Nephron progenitor cell (in vitro differentiated cells): ENCODE measurements at regions not wholly inside any gene's neighbourhood (a gene's known extent, or its start where the extent isn't known, plus 50 kb on each side); places are given as distances from the start of the nearest gene placed in this dataset.

Experiments
- DNase-seq: peaks from one replicate; pipeline ENCODE4 v3.0.0; 2021
- H3K27ac Mint-ChIP-seq: 2 replicates; pipeline ENCODE4 v1.8.0; 2021; ENCODE audit warnings: mild to moderate bottlenecking, moderate library complexity, mixed read lengths
- H3K27me3 Mint-ChIP-seq: 2 replicates; pipeline ENCODE4 v1.8.0; 2021; ENCODE audit warnings: mild to moderate bottlenecking, low read depth, mixed read lengths; ENCODE audit not compliant: poor library complexity
- H3K36me3 Mint-ChIP-seq: 2 replicates; pipeline ENCODE4 v1.8.0; 2021; ENCODE audit warnings: low read depth, mixed read lengths
- H3K4me1 Mint-ChIP-seq: 2 replicates; pipeline ENCODE4 v1.8.0; 2021; ENCODE audit warnings: mixed read lengths
- H3K4me3 Mint-ChIP-seq: 2 replicates; pipeline ENCODE4 v1.8.0; 2021; ENCODE audit warnings: mild to moderate bottlenecking, moderate library complexity, mixed read lengths
- H3K9me3 Mint-ChIP-seq: 2 replicates; pipeline ENCODE4 v1.8.0; 2021; ENCODE audit warnings: mild to moderate bottlenecking, moderate library complexity, mixed read lengths
- TF ChIP-seq, protein P1 (sequence below): fragments of 200-600 bp; sonication (generic); IDR thresholded peaks from 2 replicates; pipeline ENCODE4 v1.5.0; 2021; ENCODE audit warnings: antibody characterized with exemption

DNA sequence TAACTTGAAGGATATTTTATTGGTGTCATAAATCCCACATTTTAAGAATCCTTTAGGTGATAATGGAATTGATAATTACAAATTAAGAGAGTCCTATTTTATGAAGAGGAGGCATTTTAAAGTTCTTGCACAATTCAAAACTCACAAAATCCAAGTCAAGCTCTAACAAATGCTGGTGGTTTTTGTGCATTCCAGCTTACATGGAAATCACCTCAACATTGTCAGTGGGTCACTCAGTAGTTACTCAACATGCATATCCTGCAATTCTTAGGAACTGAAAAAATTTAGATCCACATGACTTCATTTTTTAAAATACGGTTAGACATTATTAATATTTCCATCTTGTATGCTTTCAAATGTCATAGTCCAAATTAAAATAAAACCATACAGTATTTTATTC is 487.2 kb downstream of the CNTN3 start:
- no peaks in the 10 kb centered on the region for H3K36me3 Mint-ChIP-seq
- no peak overlapping the region for H3K27ac Mint-ChIP-seq
- H3K9me3 Mint-ChIP-seq, result peaks cover 13% of the 10 kb centered on the region
- DNase-seq, result no peak
- no peak overlapping the region for H3K4me3 Mint-ChIP-seq
- no peaks in the 10 kb centered on the region for H3K4me1 Mint-ChIP-seq
- TF ChIP-seq, protein P1, sequence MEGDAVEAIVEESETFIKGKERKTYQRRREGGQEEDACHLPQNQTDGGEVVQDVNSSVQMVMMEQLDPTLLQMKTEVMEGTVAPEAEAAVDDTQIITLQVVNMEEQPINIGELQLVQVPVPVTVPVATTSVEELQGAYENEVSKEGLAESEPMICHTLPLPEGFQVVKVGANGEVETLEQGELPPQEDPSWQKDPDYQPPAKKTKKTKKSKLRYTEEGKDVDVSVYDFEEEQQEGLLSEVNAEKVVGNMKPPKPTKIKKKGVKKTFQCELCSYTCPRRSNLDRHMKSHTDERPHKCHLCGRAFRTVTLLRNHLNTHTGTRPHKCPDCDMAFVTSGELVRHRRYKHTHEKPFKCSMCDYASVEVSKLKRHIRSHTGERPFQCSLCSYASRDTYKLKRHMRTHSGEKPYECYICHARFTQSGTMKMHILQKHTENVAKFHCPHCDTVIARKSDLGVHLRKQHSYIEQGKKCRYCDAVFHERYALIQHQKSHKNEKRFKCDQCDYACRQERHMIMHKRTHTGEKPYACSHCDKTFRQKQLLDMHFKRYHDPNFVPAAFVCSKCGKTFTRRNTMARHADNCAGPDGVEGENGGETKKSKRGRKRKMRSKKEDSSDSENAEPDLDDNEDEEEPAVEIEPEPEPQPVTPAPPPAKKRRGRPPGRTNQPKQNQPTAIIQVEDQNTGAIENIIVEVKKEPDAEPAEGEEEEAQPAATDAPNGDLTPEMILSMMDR, result no peak
- peaks cover 4% of the 10 kb centered on the region for H3K27me3 Mint-ChIP-seq

DNA sequence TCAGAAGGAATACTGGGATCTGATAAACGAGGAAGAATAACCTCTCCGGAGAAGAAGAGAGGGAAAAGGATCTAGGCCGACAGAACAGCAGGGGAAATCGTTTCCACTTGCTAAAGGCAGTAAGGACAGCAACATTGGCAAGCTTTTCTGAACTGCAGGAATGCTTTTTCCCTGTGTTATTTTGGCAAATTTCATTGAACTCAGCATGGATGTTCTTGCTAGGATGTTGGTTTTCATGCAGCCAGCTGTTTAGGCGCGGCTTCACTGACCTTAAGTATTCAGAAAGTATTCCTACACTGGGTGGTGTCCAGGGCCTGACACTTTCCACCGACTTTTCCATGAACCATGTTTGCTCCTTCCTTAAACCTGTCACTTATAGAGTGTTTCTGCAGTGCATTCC is 489.7 kb downstream of the CNTN3 start:
- no peak overlapping the region for H3K27ac Mint-ChIP-seq
- no peaks in the 10 kb centered on the region for H3K36me3 Mint-ChIP-seq
- peaks cover 20% of the 10 kb centered on the region for H3K9me3 Mint-ChIP-seq
- no peaks in the 10 kb centered on the region for H3K4me1 Mint-ChIP-seq
- peaks cover 3% of the 10 kb centered on the region for H3K27me3 Mint-ChIP-seq
- no peak overlapping the region for H3K4me3 Mint-ChIP-seq
- TF ChIP-seq, protein P1, result no peak
- no peak for DNase-seq

DNA sequence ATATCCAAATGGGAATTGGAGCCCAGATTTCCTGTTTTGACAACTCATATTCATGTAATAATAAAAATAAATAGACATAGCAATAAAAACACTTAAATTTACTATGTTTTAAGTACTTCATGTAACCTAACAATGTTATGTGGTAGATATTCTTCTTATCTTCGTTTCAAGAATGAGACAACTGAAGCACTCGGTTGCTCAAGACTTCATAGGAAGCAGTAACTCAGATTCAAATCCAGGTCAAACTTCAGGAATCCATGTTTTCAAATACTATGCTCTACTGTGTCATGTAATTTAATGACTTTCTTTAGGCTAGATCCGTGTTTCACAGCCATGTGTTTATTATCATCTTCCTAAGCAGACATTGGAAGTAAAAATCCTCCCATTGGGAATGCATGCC is 492.2 kb downstream of the CNTN3 start:
- Mint-ChIP-seq H3K27ac (no peak overlapping the region), H3K9me3 (peaks cover 16% of the 10 kb centered on the region), H3K36me3 (no peaks in the 10 kb centered on the region), H3K4me1 (no peaks in the 10 kb centered on the region), H3K4me3 (no peak overlapping the region), H3K27me3 (peaks cover 3% of the 10 kb centered on the region)
- TF ChIP-seq, protein P1, result no peak
- no peak for DNase-seq

DNA sequence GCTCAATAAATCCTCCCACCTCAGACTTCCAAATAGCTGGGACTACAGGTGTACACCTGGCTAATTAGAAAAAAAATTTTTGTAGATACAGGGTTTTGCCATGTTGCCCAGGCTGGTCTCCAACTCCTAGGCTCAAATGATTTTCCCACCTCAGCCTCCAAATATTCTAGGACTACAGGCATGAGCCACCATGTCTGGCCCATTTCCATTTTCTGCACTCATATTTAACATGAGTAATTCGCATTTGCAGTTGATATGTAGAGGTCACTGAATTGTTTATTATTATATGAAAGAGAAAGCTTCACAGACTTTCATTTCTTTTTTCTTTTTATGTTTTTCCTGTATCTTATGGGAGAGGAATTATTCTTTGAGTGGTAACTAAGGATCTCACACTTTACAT is 492.7 kb downstream of the CNTN3 start:
- DNase-seq, result no peak
- Mint-ChIP-seq H3K9me3 (peaks cover 16% of the 10 kb centered on the region), H3K27ac (no peak overlapping the region), H3K4me1 (no peaks in the 10 kb centered on the region), H3K4me3 (no peak overlapping the region), H3K27me3 (peaks cover 3% of the 10 kb centered on the region), H3K36me3 (no peaks in the 10 kb centered on the region)
- TF ChIP-seq, protein P1, result no peak

DNA sequence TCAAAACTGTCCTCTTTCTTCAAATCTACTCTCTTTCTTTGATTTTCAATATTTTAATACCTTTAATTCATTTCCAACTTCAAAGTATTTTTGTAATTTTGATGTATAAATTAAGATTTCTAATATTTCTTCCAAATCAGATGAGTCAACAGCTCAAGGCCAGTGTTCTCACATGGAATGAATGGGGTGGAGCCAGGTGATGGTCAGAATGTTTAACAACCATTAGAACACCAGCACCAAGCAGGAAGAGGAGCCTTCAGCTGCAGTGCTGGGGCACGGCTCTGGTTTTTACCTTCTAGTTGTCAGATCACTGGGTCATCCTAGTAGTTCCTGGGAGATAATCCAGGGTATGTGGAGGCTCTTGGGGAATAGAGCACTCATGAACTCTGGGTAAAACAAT is 494.5 kb upstream of the PDZRN3 start:
- no peak overlapping the region for H3K4me3 Mint-ChIP-seq
- no peaks in the 10 kb centered on the region for H3K36me3 Mint-ChIP-seq
- H3K27me3 Mint-ChIP-seq, result peaks cover 6% of the 10 kb centered on the region
- H3K4me1 Mint-ChIP-seq, result no peaks in the 10 kb centered on the region
- peaks cover 16% of the 10 kb centered on the region for H3K9me3 Mint-ChIP-seq
- no peak for DNase-seq
- no peak overlapping the region for H3K27ac Mint-ChIP-seq
- TF ChIP-seq, protein P1, result no peak

DNA sequence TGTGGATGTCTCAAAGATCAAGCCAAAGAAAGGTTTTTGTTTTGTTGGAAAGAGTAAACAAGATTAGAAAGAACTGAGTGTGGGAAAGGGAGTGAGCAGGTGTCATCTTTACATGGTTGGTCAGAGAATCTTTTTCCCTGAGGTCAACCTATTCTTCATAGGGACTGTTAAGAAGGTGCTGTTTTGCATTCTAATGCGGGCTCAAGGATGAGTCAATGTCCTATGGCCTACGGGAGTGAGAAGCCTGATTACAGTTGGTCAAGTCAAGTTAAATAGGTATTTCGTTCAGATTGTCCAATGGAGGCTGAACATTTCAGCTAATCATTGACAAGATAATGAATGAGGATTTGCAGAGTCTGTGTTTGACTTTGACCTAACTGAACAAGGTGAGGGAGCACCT is 491.2 kb upstream of the PDZRN3 start:
- Mint-ChIP-seq H3K27ac (no peak overlapping the region), H3K36me3 (no peaks in the 10 kb centered on the region), H3K27me3 (peaks cover 6% of the 10 kb centered on the region), H3K9me3 (peaks cover 6% of the 10 kb centered on the region), H3K4me3 (no peak overlapping the region), H3K4me1 (no peaks in the 10 kb centered on the region)
- TF ChIP-seq, protein P1, result no peak
- no peak for DNase-seq
